ENCODE measurements at regions not wholly inside any gene's neighbourhood (a gene's known extent, or its start where the extent isn't known, plus 50 kb on each side); places are given as distances from the start of the nearest gene placed in this dataset.

- intact Hi-C loops (cut with DNase I), result no loop called here
- H3K4me1 ChIP-seq, result no peaks in the 10 kb centered on the region
- H3K27me3 ChIP-seq, result no peaks in the 10 kb centered on the region
- no peak for TF ChIP-seq POLR2A (IDR thresholded peaks at IDR 0.05)
- no peak for TF ChIP-seq CTCF (IDR thresholded peaks at IDR 0.05)
- no peak for TF ChIP-seq POLR2AphosphoS5 (IDR thresholded peaks at IDR 0.05; ENCODE audit: insufficient read depth in 1 of 2, low read depth in 1 of 2)
- H3K4me3 ChIP-seq, result no peak overlapping the region
- no peak overlapping the region for H3K27ac ChIP-seq
- DNase-seq (ENCODE audit: extremely low spot score in 2 of 2), result no peak
- H3K9me3 ChIP-seq, result no peaks in the 10 kb centered on the region
- no peaks in the 10 kb centered on the region for H3K36me3 ChIP-seq
These were observed 537.2 kb downstream of the PKHD1 start for GRCh38 chr6:51550243-51550642.

GRCh38 chr6:51552435-51552834 lies 535.0 kb downstream of the PKHD1 start:
- TF ChIP-seq POLR2A (IDR thresholded peaks at IDR 0.05) (no peak), POLR2AphosphoS5 (IDR thresholded peaks at IDR 0.05; ENCODE audit: insufficient read depth in 1 of 2, low read depth in 1 of 2) (no peak), CTCF (IDR thresholded peaks at IDR 0.05) (no peak)
- no peak for DNase-seq (ENCODE audit: extremely low spot score in 2 of 2)
- Histone ChIP-seq H3K4me1 (no peaks in the 10 kb centered on the region), H3K4me3 (no peak overlapping the region), H3K27ac (no peak overlapping the region), H3K9me3 (no peaks in the 10 kb centered on the region), H3K27me3 (no peaks in the 10 kb centered on the region), H3K36me3 (no peaks in the 10 kb centered on the region)
- intact Hi-C loops (cut with DNase I), result no loop called here

- Histone ChIP-seq H3K27me3 (no peaks in the 10 kb centered on the region), H3K9me3 (no peaks in the 10 kb centered on the region), H3K4me1 (no peaks in the 10 kb centered on the region), H3K27ac (no peak overlapping the region), H3K4me3 (no peak overlapping the region), H3K36me3 (no peaks in the 10 kb centered on the region)
- intact Hi-C loops (cut with DNase I), result no loop called here
- DNase-seq (ENCODE audit: extremely low spot score in 2 of 2), result no peak
- no peak for TF ChIP-seq CTCF (IDR thresholded peaks at IDR 0.05)
- TF ChIP-seq POLR2AphosphoS5 (IDR thresholded peaks at IDR 0.05; ENCODE audit: insufficient read depth in 1 of 2, low read depth in 1 of 2), result no peak
- TF ChIP-seq POLR2A (IDR thresholded peaks at IDR 0.05), result no peak
These were observed 534.0 kb downstream of the PKHD1 start for GRCh38 chr6:51553246-51554015.

- no peaks in the 10 kb centered on the region for H3K27me3 ChIP-seq
- no peaks in the 10 kb centered on the region for H3K36me3 ChIP-seq
- no peaks in the 10 kb centered on the region for H3K4me1 ChIP-seq
- no peak overlapping the region for H3K27ac ChIP-seq
- no peaks in the 10 kb centered on the region for H3K9me3 ChIP-seq
- intact Hi-C loops (cut with DNase I), result no loop called here
- no peak for DNase-seq (ENCODE audit: extremely low spot score in 2 of 2)
- H3K4me3 ChIP-seq, result no peak overlapping the region
- no peak for TF ChIP-seq POLR2AphosphoS5 (IDR thresholded peaks at IDR 0.05; ENCODE audit: insufficient read depth in 1 of 2, low read depth in 1 of 2)
These were observed 533.4 kb downstream of the PKHD1 start for GRCh38 chr6:51554029-51554428.

GRCh38 chr6:51559059-51559458 lies 528.4 kb downstream of the PKHD1 start:
- Histone ChIP-seq H3K9me3 (no peaks in the 10 kb centered on the region), H3K36me3 (no peaks in the 10 kb centered on the region), H3K4me1 (no peaks in the 10 kb centered on the region), H3K27ac (no peak overlapping the region), H3K27me3 (no peaks in the 10 kb centered on the region), H3K4me3 (no peak overlapping the region)
- DNase-seq (ENCODE audit: extremely low spot score in 2 of 2), result no peak
- intact Hi-C loops (cut with DNase I), result no loop called here
- no peak for TF ChIP-seq POLR2AphosphoS5 (IDR thresholded peaks at IDR 0.05; ENCODE audit: insufficient read depth in 1 of 2, low read depth in 1 of 2)

GRCh38 chr6:51562198-51562597 lies 525.2 kb downstream of the PKHD1 start:
- intact Hi-C loops (cut with DNase I), result no loop called here
- no peak overlapping the region for H3K27ac ChIP-seq
- no peak for TF ChIP-seq CTCF (IDR thresholded peaks at IDR 0.05)
- TF ChIP-seq POLR2A (IDR thresholded peaks at IDR 0.05), result no peak
- TF ChIP-seq POLR2AphosphoS5 (IDR thresholded peaks at IDR 0.05; ENCODE audit: insufficient read depth in 1 of 2, low read depth in 1 of 2), result no peak
- H3K27me3 ChIP-seq, result no peaks in the 10 kb centered on the region
- no peak for DNase-seq (ENCODE audit: extremely low spot score in 2 of 2)
- no peaks in the 10 kb centered on the region for H3K9me3 ChIP-seq
- H3K36me3 ChIP-seq, result no peaks in the 10 kb centered on the region
- no peak overlapping the region for H3K4me3 ChIP-seq
- no peaks in the 10 kb centered on the region for H3K4me1 ChIP-seq

Data from vagina (tissue), 2 donors.